ENCODE measurements at regions not wholly inside any gene's neighbourhood (a gene's known extent, or its start where the extent isn't known, plus 50 kb on each side); places are given as distances from the start of the nearest gene placed in this dataset.

DNA sequence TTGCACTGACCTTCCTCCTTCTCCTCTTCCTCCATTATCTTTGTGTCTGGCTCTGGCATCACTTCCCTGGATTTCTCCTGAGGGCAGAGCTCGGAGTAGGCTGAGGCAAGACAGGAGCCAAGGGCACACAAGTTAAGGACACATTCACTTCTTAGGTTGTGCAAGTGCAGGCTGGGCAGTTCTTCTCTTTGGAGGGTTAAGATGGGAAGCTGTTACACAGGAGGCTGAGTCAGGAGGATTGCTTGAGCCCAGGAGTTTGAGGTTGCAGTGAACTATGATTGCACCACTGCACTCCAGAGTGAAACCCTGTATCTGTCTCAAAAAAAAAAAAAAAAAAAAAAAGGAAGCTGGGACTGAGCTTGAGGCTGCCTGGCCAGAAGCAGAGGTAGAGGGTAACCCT is 176.2 kb upstream of the ANKRD28 start:
- TF ChIP-seq, protein P1, sequence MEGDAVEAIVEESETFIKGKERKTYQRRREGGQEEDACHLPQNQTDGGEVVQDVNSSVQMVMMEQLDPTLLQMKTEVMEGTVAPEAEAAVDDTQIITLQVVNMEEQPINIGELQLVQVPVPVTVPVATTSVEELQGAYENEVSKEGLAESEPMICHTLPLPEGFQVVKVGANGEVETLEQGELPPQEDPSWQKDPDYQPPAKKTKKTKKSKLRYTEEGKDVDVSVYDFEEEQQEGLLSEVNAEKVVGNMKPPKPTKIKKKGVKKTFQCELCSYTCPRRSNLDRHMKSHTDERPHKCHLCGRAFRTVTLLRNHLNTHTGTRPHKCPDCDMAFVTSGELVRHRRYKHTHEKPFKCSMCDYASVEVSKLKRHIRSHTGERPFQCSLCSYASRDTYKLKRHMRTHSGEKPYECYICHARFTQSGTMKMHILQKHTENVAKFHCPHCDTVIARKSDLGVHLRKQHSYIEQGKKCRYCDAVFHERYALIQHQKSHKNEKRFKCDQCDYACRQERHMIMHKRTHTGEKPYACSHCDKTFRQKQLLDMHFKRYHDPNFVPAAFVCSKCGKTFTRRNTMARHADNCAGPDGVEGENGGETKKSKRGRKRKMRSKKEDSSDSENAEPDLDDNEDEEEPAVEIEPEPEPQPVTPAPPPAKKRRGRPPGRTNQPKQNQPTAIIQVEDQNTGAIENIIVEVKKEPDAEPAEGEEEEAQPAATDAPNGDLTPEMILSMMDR (IDR thresholded peaks at IDR 0.05): no peak
- no peak for TF ChIP-seq POLR2A (IDR thresholded peaks at IDR 0.05)
- H3K4me1 ChIP-seq: no peaks in the 10 kb centered on the region
- no peak overlapping the region for H3K27ac ChIP-seq
- intact Hi-C loops (cut with DNase I; ENCODE audit: low total_unique reads): no loop called here
- WGBS, 2 donors: 82 to 83% methylated on average over 1 of the region's 1 CpG
- no peaks in the 10 kb centered on the region for H3K27me3 ChIP-seq
- H3K9me3 ChIP-seq: no peaks in the 10 kb centered on the region
- no peaks in the 10 kb centered on the region for H3K36me3 ChIP-seq (ENCODE audit: low read depth, missing control alignments)
- DNase-seq: no peak
- H3K4me3 ChIP-seq: no peak overlapping the region

DNA sequence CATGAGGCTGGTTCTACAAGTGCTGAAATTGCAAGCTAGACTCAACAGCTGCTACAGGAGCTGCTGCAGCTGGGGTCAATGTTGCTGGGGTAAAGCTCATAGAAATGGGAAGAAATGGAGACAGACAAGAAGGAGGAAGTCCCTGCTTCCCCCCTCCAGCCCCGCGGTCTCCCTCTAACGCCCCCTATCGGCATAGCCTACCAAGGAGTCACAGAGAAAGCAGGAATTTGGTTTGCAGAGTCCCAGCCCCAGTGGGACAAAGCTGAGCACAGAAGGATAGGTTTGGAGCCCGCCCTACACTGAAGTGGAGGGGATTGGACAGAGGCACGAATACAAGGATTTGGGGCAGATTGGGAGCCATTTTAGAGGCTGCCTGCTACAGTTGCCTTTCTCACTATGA is 176.9 kb upstream of the ANKRD28 start:
- DNase-seq: no peak
- Histone ChIP-seq H3K9me3 (no peaks in the 10 kb centered on the region), H3K27ac (no peak overlapping the region), H3K36me3 (ENCODE audit: low read depth, missing control alignments) (no peaks in the 10 kb centered on the region), H3K27me3 (no peaks in the 10 kb centered on the region), H3K4me3 (no peak overlapping the region), H3K4me1 (no peaks in the 10 kb centered on the region)
- intact Hi-C loops (cut with DNase I; ENCODE audit: low total_unique reads): no loop called here
- TF ChIP-seq POLR2A (IDR thresholded peaks at IDR 0.05): no peak
- TF ChIP-seq, protein P1 (IDR thresholded peaks at IDR 0.05): no peak
- WGBS, 2 donors: 23 to 33% methylated on average over 6 of the region's 6 CpGs

DNA sequence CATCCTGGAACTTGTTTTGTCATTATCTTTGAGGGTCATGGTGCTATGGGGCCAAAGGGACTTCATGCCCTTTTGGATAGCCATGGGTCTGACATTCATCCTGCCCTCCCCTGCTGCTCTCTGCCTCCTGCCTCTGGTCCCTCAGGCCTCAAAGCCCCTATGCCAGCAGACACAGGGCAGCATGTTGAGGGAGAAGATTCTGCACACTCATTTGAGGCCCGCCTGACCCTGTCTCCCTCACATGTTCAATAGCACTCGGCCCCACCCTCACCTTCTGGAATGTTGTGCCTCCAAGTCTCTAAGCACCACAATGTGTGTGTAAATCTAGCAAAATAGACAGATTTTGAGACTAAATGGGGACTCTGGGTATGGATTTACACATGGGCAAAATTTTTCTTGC is 178.7 kb upstream of the ANKRD28 start:
- intact Hi-C loops (cut with DNase I; ENCODE audit: low total_unique reads): no loop called here
- no peaks in the 10 kb centered on the region for H3K27me3 ChIP-seq
- 46 to 63% methylated on average over 2 of the region's 2 CpGs for WGBS, 2 donors

DNA sequence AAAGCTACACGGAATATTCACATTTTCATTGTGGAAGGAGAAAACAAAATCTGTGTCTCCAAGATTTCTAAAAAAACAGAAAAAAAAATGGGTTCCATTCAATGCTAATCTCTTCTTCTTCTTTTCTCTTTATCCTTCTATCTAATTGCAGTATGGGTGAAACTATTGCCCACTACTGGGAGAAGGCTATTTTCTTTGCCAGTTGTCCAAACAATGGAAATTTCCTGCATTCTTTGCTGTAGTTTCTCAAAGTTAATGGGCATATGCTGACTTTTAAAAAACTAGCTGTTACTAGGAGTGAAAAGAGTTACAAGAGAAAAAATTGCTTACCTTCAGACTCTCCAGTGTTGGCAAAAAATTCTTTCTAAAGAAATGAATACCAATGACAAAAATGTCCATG is 179.3 kb upstream of the ANKRD28 start:
- WGBS, 2 donors: 57 to 60% methylated on average over 1 of the region's 1 CpG
- Histone ChIP-seq H3K9me3 (no peaks in the 10 kb centered on the region), H3K4me1 (no peaks in the 10 kb centered on the region), H3K27me3 (no peaks in the 10 kb centered on the region), H3K27ac (no peak overlapping the region), H3K36me3 (ENCODE audit: low read depth, missing control alignments) (no peaks in the 10 kb centered on the region), H3K4me3 (no peak overlapping the region)
- DNase-seq: no peak
- intact Hi-C loops (cut with DNase I; ENCODE audit: low total_unique reads): no loop called here
- no peak for TF ChIP-seq POLR2A (IDR thresholded peaks at IDR 0.05)
- TF ChIP-seq, protein P1 (IDR thresholded peaks at IDR 0.05): no peak

More for the DNA sequence above, 178.7 kb upstream of the ANKRD28 start:
- TF ChIP-seq POLR2A (IDR thresholded peaks at IDR 0.05): no peak
- TF ChIP-seq, protein P1 (IDR thresholded peaks at IDR 0.05): no peak
- no peaks in the 10 kb centered on the region for H3K36me3 ChIP-seq (ENCODE audit: low read depth, missing control alignments)
- H3K27ac ChIP-seq: no peak overlapping the region
- no peaks in the 10 kb centered on the region for H3K4me1 ChIP-seq
- no peaks in the 10 kb centered on the region for H3K9me3 ChIP-seq
- DNase-seq: no peak
- no peak overlapping the region for H3K4me3 ChIP-seq

DNA sequence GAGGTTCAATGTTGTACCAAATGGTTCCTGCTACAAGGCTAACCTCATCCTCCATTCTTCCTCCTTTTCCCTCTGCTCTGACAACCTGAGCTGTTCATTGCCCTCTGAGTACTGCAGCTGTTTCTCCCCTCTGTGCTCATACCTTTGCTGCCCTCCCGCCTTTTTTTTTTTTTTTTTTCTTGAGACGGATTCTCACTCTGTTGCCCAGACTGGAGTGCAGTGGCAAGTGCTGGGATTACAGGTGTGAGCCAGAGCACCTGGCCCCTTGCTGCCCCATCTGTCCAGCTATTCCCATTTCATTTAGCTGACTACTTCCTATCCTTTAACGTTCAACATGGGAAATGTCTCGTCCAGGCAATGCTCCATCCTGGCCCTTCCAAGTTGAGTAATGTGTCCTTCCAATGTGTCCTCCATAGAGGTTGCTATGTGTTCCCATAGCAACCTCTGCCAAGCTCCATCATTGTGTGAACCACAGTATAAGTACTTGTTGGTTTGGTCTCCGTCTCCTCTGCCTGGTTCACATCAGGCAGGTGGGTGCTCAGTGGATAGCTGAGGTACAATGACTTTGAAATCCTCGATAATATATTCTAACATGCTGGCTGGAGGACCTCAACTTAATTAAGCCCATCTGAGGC is 179.9 kb upstream of the ANKRD28 start:
- H3K4me3 ChIP-seq: no peak overlapping the region
- H3K27me3 ChIP-seq: no peaks in the 10 kb centered on the region
- no peaks in the 10 kb centered on the region for H3K9me3 ChIP-seq
- TF ChIP-seq, protein P1 (IDR thresholded peaks at IDR 0.05): no peak
- TF ChIP-seq POLR2A (IDR thresholded peaks at IDR 0.05): no peak
- DNase-seq: no peak
- 90 to 99% methylated on average over 6 of the region's 6 CpGs for WGBS, 2 donors
- H3K27ac ChIP-seq: no peak overlapping the region
- H3K36me3 ChIP-seq (ENCODE audit: low read depth, missing control alignments): no peaks in the 10 kb centered on the region
- intact Hi-C loops (cut with DNase I; ENCODE audit: low total_unique reads): no loop called here
- H3K4me1 ChIP-seq: no peaks in the 10 kb centered on the region
